GM23338 (cell line): ENCODE measurements at regions not wholly inside any gene's neighbourhood (a gene's known extent, or its start where the extent isn't known, plus 50 kb on each side); places are given as distances from the start of the nearest gene placed in this dataset.

Experiments
- ATAC-seq: fragments of 200-7000 bp; cut with Tn5 transposase; 3 replicates; pipeline ENCODE4 v1.9.1; 2020
- DNase-seq: peaks from one replicate; pipeline ENCODE4 v3.0.0-alpha.2; 2015; ENCODE audit warnings: low spot score
- H2AFZ ChIP-seq: fragments of 200-600 bp; sonication (generic); 2 replicates; pipeline ENCODE4 v1.8.0; 2016; ENCODE audit warnings: antibody characterized with exemption, mild to moderate bottlenecking, moderate library complexity
- H3F3A ChIP-seq: fragments of 200-600 bp; sonication (generic); replicated peaks from 2 replicates; pipeline ENCODE4 v1.8.0; 2017; ENCODE audit warnings: antibody characterized with exemption, mixed run types, low read depth
- H3K27ac ChIP-seq: fragments of 200-600 bp; sonication (generic); 2 replicates; pipeline ENCODE4 v1.6.1; 2016; ENCODE audit warnings: low read depth
- H3K27me3 ChIP-seq: fragments of 200-600 bp; sonication (generic); 2 replicates; pipeline ENCODE4 v1.8.0; 2016; ENCODE audit warnings: mild to moderate bottlenecking, mixed run types, moderate library complexity; ENCODE audit not compliant: insufficient read depth
- H3K36me3 ChIP-seq: fragments of 200-600 bp; sonication (generic); 2 replicates; pipeline ENCODE4 v1.8.0; 2016; ENCODE audit warnings: mild to moderate bottlenecking; ENCODE audit not compliant: insufficient read depth
- H3K4me1 ChIP-seq: fragments of 200-600 bp; sonication (generic); 2 replicates; pipeline ENCODE4 v1.8.0; 2016; ENCODE audit warnings: mild to moderate bottlenecking, moderate library complexity; ENCODE audit not compliant: insufficient read depth
- H3K4me2 ChIP-seq: fragments of 200-600 bp; sonication (generic); 2 replicates; pipeline ENCODE4 v1.7.1; 2017; ENCODE audit warnings: mixed run types
- H3K4me3 ChIP-seq: fragments of 200-600 bp; sonication (generic); 2 replicates; pipeline ENCODE4 v1.6.1; 2016; ENCODE audit warnings: mixed run types
- H3K79me2 ChIP-seq: fragments of 200-600 bp; sonication (generic); replicated peaks from 2 replicates; pipeline ENCODE4 v1.8.0; 2017; ENCODE audit warnings: mild to moderate bottlenecking; ENCODE audit not compliant: insufficient read depth
- H3K9me2 ChIP-seq: fragments of 200-600 bp; sonication (generic); 2 replicates; pipeline ENCODE4 v1.8.0; 2017; ENCODE audit not compliant: insufficient read depth
- H4K20me1 ChIP-seq: fragments of 200-600 bp; sonication (generic); replicated peaks from 2 replicates; pipeline ENCODE4 v1.8.0; 2017; ENCODE audit warnings: mild to moderate bottlenecking; ENCODE audit not compliant: insufficient read depth
- H3K27ac Mint-ChIP-seq: 2 replicates; pipeline ENCODE4 v1.8.0; 2020; ENCODE audit warnings: inconsistent platforms, mild to moderate bottlenecking, moderate library complexity, mixed read lengths
- H3K27me3 Mint-ChIP-seq: 3 replicates; pipeline ENCODE4 v1.8.0; 2022; ENCODE audit warnings: low read depth, mild to moderate bottlenecking, moderate library complexity, mixed read lengths, inconsistent platforms; ENCODE audit not compliant: insufficient read depth, poor library complexity
- H3K36me3 Mint-ChIP-seq: 3 replicates; pipeline ENCODE4 v1.8.0; 2021; ENCODE audit warnings: low read depth, mild to moderate bottlenecking, inconsistent platforms, moderate library complexity, mixed read lengths
- H3K4me1 Mint-ChIP-seq: 3 replicates; pipeline ENCODE4 v1.8.0; 2020; ENCODE audit warnings: mild to moderate bottlenecking, inconsistent platforms, mixed read lengths
- H3K4me3 Mint-ChIP-seq: 3 replicates; pipeline ENCODE4 v1.8.0; 2021; ENCODE audit warnings: moderate library complexity, mild to moderate bottlenecking, inconsistent platforms, mixed read lengths
- H3K9me3 Mint-ChIP-seq: 3 replicates; pipeline ENCODE4 v1.8.0; 2020; ENCODE audit warnings: moderate library complexity, mild to moderate bottlenecking, inconsistent platforms, mixed read lengths
- CREB1 ChIP-seq: fragments of 250-450 bp; sonication (Bioruptor Pico); IDR thresholded peaks from 2 replicates; pipeline ENCODE4 v1.5.0; 2020; ENCODE audit warnings: low read depth, mild to moderate bottlenecking, moderate library complexity
- CTCF ChIP-seq, 2 experiments: fragments of 200-600 bp in 1 of 2; sonication (generic) in 1 of 2; conservative IDR thresholded peaks; 2 replicates each; pipeline versions ENCODE4 v1.5.1 to v1.6.1; 2016 to 2017; ENCODE audit warnings: antibody characterized with exemption in 2 of 2, low read depth in 2 of 2, mild to moderate bottlenecking in 2 of 2, moderate library complexity in 1 of 2
- ETS1 ChIP-seq: IDR thresholded peaks from 2 replicates; pipeline ENCODE4 v1.6.1; 2016; ENCODE audit warnings: antibody characterized with exemption
- EZH2 ChIP-seq: fragments of 200-600 bp; sonication (generic); IDR thresholded peaks from one replicate; pipeline ENCODE4 v1.8.0; 2017; ENCODE audit warnings: antibody characterized with exemption, mild to moderate bottlenecking, low read depth; ENCODE audit not compliant: unreplicated experiment
- EZH2phosphoT487 ChIP-seq: fragments of 200-600 bp; sonication (generic); IDR thresholded peaks from one replicate; pipeline ENCODE4 v1.8.1; 2018; ENCODE audit warnings: antibody characterized with exemption; ENCODE audit not compliant: unreplicated experiment
- JUNB ChIP-seq: IDR thresholded peaks from one replicate; pipeline ENCODE4 v1.6.1; 2016; ENCODE audit warnings: antibody characterized with exemption; ENCODE audit not compliant: unreplicated experiment
- NANOG ChIP-seq: IDR thresholded peaks from 2 replicates; pipeline ENCODE4 v1.6.1; 2016; ENCODE audit warnings: antibody characterized with exemption, borderline replicate concordance
- POLR2AphosphoS5 ChIP-seq: IDR thresholded peaks from 2 replicates; pipeline ENCODE4 v1.6.1; 2016; ENCODE audit warnings: antibody characterized with exemption, low read depth
- REST ChIP-seq: IDR thresholded peaks from one replicate; pipeline ENCODE4 v1.6.1; 2018; ENCODE audit warnings: antibody characterized with exemption; ENCODE audit not compliant: unreplicated experiment
- STAT1 ChIP-seq: IDR thresholded peaks from one replicate; pipeline ENCODE4 v1.6.1; 2016; ENCODE audit warnings: antibody characterized with exemption; ENCODE audit not compliant: unreplicated experiment
- ZNF114 ChIP-seq: fragments of 250-450 bp; sonication (Bioruptor Pico); IDR thresholded peaks from 2 replicates; pipeline ENCODE4 v1.5.0; 2020; ENCODE audit warnings: mild to moderate bottlenecking, moderate library complexity
- ZNF331 ChIP-seq: fragments of 250-450 bp; sonication (Bioruptor Pico); IDR thresholded peaks from 2 replicates; pipeline ENCODE4 v1.5.0; 2020; ENCODE audit warnings: low read depth, mild to moderate bottlenecking, moderate library complexity
- ZNF462 ChIP-seq: fragments of 250-450 bp; sonication (Bioruptor Pico); IDR thresholded peaks from 2 replicates; pipeline ENCODE4 v1.5.0; 2020; ENCODE audit warnings: mild to moderate bottlenecking, moderate library complexity

GRCh38 chr4:75180790-75181776 is 248.2 kb downstream of the PARM1 start:
- Histone ChIP-seq H3K27ac (no peak overlapping the region), H3K4me3 (no peak overlapping the region), H3K27me3 (no peaks in the 10 kb centered on the region), H2AFZ (peak overlapping the region; percentile 93; the same call in 1 of the 2 replicates), H3K79me2 (no peaks in the 10 kb centered on the region), H3F3A (no peaks in the 10 kb centered on the region), H3K4me1 (no peaks in the 10 kb centered on the region), H3K36me3 (no peaks in the 10 kb centered on the region), H3K4me2 (no peak overlapping the region), H4K20me1 (no peaks in the 10 kb centered on the region), H3K9me2 (peaks cover 4% of the 10 kb centered on the region; the same call in 1 of the 2 replicates)
- H3K4me1 Mint-ChIP-seq = 0 out of 3 replicates have a peak, but pooled peaks cover 4% of the 10 kb centered on the region
- H3K9me3 Mint-ChIP-seq = peaks cover 6% of the 10 kb centered on the region; the same call in 1 of the 3 replicates
- H3K36me3 Mint-ChIP-seq = no peaks in the 10 kb centered on the region
- no peaks in the 10 kb centered on the region for H3K27me3 Mint-ChIP-seq
- DNase-seq (peak; percentile 21), ATAC-seq (peak; percentile 22; the same call in 1 of the 3 replicates)
- TF ChIP-seq STAT1 = no peak
- TF ChIP-seq ETS1 = no peak
- no peak for TF ChIP-seq ZNF114 (CRISPR knock-in tag)
- TF ChIP-seq ZNF462 (CRISPR knock-in tag) = no peak
- TF ChIP-seq CREB1 (CRISPR knock-in tag) = no peak
- TF ChIP-seq EZH2 = no peak
- no peak for TF ChIP-seq POLR2AphosphoS5
- TF ChIP-seq NANOG = no peak
- TF ChIP-seq ZNF331 (CRISPR knock-in tag) = no peak
- no peak for TF ChIP-seq REST
- TF ChIP-seq JUNB = no peak
- no peak for TF ChIP-seq EZH2phosphoT487
- TF ChIP-seq CTCF (conservative IDR thresholded peaks at IDR 0.05; ENCODE audit: low read depth in 2 of 2) = no peak
- H3K27ac Mint-ChIP-seq = no peak overlapping the region
- H3K4me3 Mint-ChIP-seq = no peak overlapping the region
